GM20431 (cell line): ENCODE measurements at regions not wholly inside any gene's neighbourhood (a gene's known extent, or its start where the extent isn't known, plus 50 kb on each side); places are given as distances from the start of the nearest gene placed in this dataset.

Experiments
- in situ Hi-C: fragments of 300-500 bp; cut with MseI, MboI; formaldehyde crosslinking; loops from one replicate; pipeline ENCODE4 v1.15.0; 2020; ENCODE audit warnings: low sequenced_read_pairs; ENCODE audit not compliant: unreplicated experiment

DNA sequence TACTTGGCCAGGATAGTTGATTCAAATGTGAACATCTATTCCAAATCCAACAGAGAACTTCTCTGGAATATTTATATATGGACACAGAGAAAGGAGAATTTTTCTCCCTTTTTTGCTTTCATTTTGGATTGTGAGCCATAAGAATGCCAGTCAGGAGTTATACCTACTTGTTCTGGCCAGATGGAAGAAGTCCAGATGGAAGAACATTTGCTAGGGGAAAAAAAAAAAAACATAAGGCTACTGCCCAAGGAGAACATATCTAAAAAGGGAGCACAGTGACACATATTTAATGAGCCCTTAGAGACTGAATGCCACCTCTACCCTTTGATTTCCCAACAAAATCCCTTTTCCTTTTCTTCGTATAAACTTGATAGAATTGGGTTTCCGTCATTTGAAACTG, 61.7 kb upstream of the PPP2R2B start:
- in situ Hi-C loops, result no loop called here

- in situ Hi-C loops, result no loop called here
Observed at GRCh38 chr5:146944019-146944418, 65.5 kb upstream of the PPP2R2B start.

- in situ Hi-C loops, result no loop called here
Observed at GRCh38 chr5:146944764-146945616, 66.4 kb upstream of the PPP2R2B start.

- in situ Hi-C loops, result no loop called here
Observed at GRCh38 chr5:146945617-146946084, 67.1 kb upstream of the PPP2R2B start.

- in situ Hi-C loops, result no loop called here
Observed at GRCh38 chr5:146947181-146947941, 68.8 kb upstream of the PPP2R2B start.

- in situ Hi-C loops, result no loop called here
Observed at GRCh38 chr5:146948666-146949065, 70.1 kb upstream of the PPP2R2B start.

DNA sequence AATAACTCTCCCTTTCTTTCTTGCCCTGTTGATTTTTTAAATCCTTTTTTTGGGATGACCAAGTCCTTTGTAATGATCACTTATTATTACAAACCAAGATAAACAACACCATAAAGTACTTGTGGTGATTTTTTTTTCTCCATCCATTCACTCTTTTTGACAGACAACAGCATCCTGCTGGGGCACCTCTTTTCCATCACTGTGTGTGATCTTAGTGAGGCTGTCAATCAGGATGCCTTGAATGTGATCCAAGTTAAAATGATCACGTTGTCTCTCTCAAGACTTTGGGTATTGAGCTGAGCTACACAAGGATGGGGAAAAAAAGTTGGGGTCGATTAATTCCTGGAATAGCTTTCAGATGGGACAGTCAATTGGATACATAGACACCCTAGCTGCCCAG, 73.6 kb upstream of the PPP2R2B start:
- in situ Hi-C loops, result loop anchor here (25.0 kb wide), 1 partner anchor 290 kb away; no protein-coding TSS in a partner anchor

DNA sequence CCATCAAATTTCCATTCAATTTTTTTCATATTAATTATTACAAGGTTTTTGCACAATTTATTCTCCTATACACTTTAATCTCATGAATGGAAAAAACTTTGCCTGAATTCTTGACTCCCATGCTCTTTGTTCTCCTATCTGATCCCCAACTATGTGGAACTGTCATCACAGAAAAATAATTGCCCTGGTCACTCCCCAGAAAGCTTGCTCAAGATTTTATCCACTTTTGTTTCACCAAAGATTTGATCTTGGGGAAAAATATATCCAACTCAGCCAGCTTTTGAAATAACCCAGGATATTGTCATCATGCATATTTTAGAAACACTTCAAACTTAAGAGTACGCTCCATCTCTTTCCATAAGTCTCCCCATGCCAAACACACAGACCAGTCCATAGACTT, 77.7 kb upstream of the PPP2R2B start:
- in situ Hi-C loops, result loop anchor here (25.0 kb wide), 1 partner anchor 294 kb away; no protein-coding TSS in a partner anchor

DNA sequence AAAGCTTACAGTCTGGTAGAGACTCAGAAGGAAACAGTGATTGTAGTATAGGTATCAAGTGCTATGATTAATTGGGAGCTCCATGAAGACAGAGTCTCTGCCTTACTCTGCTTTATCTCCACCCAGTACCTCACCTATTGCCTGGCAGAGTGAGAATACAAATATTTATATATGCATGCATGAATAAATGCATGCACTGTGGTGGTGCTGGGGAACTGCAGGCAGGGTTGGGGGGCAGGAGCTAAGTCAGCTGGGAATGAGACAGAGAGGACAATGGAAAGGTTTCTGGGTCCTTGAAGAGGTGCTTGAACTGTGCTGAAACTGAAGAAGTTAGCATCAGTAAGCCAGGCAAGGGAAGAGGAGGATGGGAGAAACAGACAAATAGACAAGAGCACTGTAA, 80.8 kb upstream of the PPP2R2B start:
- in situ Hi-C loops, result loop anchor here (25.0 kb wide), 1 partner anchor 297 kb away; no protein-coding TSS in a partner anchor

- in situ Hi-C loops, result loop anchor here (10.0 to 25.0 kb wide), 2 partner anchors 301 to 428 kb away; no protein-coding TSS in a partner anchor
Observed at GRCh38 chr5:146962801-146963355, 84.3 kb upstream of the PPP2R2B start.

- in situ Hi-C loops, result loop anchor here (10.0 to 25.0 kb wide), 2 partner anchors 304 to 431 kb away; no protein-coding TSS in a partner anchor
Observed at GRCh38 chr5:146965761-146966659, 87.5 kb upstream of the PPP2R2B start.

GRCh38 chr5:146967646-146968045, 89.1 kb upstream of the PPP2R2B start:
- in situ Hi-C loops, result loop anchor here (10.0 to 25.0 kb wide), 2 partner anchors 305 to 433 kb away; no protein-coding TSS in a partner anchor

DNA sequence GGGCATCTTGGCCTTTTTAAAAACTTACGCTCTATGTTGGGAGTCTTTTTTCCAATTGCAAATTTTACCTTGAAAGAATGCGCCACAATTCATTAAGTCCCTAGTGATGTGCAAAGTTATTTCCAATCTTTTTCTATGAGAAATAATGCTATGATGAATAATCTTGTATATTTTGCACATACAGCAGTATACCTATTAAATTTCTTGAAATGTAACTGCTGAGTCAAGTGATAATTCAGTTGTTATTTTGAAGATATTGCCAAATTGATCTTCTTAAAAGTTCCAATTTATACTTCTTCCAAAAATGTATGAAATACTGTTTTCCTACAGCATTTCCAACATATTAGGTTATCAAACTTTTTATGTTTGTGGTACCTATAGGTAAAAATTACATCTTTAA, 92.8 kb upstream of the PPP2R2B start:
- in situ Hi-C loops, result loop anchor here (25.0 kb wide), 1 partner anchor 309 kb away; no protein-coding TSS in a partner anchor

DNA sequence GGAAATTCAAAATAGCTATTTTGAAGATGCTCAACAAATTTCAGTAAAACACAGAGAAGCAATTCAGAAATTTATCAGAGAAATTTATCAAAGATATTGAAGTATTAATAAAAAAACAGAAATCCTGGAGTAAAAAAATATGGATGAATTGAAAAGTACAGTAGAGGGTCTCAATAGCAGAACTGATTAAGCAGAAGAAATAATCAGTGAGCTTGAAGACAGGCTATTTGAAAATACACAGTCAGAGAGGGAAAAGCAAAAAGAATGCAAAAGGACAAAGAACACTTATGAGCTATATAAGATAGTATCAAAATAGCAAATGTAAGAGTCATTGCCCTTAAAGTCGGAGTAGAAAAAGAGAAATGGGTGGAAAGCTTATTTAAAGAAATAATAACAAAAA, 107.9 kb upstream of the PPP2R2B start:
- in situ Hi-C loops, result no loop called here

GRCh38 chr5:146993876-146994530, 115.4 kb upstream of the PPP2R2B start:
- in situ Hi-C loops, result no loop called here

- in situ Hi-C loops, result no loop called here
Observed at GRCh38 chr5:146995878-146996277, 117.3 kb upstream of the PPP2R2B start.

- in situ Hi-C loops, result no loop called here
Observed at GRCh38 chr5:147015405-147015804, 136.8 kb upstream of the PPP2R2B start.

DNA sequence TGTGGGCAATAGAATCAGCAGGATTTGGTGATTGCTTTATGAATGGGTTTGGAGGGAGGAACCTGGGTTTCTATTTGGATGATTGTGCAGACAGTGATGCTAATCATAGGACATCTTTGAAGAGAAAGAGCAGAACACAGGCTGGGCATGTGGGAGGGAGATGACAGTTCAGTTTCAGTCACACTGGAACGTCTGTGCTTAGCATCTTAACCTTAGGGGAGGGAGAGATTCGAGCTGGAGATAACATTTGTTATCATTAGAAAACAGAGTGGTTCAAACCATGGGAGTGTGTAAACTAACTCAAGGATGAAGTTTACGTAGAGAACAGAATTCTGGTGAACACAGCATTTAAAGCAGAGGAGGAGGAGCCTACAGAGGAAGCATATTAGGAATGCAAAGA, 138.6 kb upstream of the PPP2R2B start:
- in situ Hi-C loops, result no loop called here

- in situ Hi-C loops, result no loop called here
Observed at GRCh38 chr5:147017621-147018020, 139.1 kb upstream of the PPP2R2B start.
